C4-2B (cell line): ENCODE measurements at regions not wholly inside any gene's neighbourhood (a gene's known extent, or its start where the extent isn't known, plus 50 kb on each side); places are given as distances from the start of the nearest gene placed in this dataset.

Experiments
- H3K27ac ChIP-seq: fragments of 450-650 bp; 2 replicates; pipeline ENCODE4 v1.5.1; 2017
- ZFX ChIP-seq: fragments of 450-650 bp; IDR thresholded peaks from 2 replicates; pipeline ENCODE4 v1.6.1; 2017
- TF ChIP-seq, protein P1 (sequence below): fragments of 450-650 bp; conservative IDR thresholded peaks from 2 replicates; pipeline ENCODE4 v1.5.1; 2017; ENCODE audit warnings: mild to moderate bottlenecking

DNA sequence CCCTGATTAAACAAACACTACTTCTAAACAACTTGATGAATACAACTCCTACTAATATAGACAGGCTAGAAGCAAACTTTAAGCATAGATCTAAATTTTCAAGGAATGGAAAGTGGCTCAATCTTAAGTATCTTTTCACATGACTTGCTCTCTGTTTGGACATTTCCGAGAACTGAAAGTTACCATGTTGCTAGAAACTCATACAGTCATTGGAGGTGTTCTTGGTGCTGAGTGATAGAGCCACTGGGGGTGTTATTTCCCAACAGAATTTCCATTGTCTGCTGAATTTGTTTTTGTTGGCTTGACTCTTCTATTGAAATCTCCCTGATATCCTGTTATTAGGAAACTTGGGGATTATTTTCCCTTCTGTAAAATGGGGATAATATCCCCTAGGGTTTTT is 264.5 kb upstream of the RASGRP1 start:
- no peak overlapping the region for H3K27ac ChIP-seq
- TF ChIP-seq ZFX = no peak
- TF ChIP-seq, protein P1, sequence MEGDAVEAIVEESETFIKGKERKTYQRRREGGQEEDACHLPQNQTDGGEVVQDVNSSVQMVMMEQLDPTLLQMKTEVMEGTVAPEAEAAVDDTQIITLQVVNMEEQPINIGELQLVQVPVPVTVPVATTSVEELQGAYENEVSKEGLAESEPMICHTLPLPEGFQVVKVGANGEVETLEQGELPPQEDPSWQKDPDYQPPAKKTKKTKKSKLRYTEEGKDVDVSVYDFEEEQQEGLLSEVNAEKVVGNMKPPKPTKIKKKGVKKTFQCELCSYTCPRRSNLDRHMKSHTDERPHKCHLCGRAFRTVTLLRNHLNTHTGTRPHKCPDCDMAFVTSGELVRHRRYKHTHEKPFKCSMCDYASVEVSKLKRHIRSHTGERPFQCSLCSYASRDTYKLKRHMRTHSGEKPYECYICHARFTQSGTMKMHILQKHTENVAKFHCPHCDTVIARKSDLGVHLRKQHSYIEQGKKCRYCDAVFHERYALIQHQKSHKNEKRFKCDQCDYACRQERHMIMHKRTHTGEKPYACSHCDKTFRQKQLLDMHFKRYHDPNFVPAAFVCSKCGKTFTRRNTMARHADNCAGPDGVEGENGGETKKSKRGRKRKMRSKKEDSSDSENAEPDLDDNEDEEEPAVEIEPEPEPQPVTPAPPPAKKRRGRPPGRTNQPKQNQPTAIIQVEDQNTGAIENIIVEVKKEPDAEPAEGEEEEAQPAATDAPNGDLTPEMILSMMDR = no peak

DNA sequence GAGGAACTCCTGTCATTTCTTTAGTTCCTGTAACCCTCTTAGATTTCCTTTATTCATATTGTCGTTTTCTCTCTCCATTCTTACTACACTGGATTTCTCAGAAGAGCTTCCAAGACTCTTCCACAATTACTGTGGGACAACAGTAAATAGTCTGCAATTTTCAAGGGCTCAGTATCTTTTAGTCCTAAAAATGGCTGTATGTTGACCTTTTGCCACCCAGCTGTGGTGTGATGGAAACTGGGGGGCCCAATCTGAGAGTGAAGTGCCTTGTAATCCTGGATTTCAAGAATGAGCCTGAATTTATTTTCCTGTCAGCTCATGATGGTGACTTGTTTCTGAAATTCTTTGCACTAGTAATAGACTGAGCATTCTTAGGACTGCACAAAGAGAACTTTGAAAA is 277.6 kb upstream of the RASGRP1 start:
- TF ChIP-seq, protein P1 = no peak
- no peak for TF ChIP-seq ZFX
- no peak overlapping the region for H3K27ac ChIP-seq

DNA sequence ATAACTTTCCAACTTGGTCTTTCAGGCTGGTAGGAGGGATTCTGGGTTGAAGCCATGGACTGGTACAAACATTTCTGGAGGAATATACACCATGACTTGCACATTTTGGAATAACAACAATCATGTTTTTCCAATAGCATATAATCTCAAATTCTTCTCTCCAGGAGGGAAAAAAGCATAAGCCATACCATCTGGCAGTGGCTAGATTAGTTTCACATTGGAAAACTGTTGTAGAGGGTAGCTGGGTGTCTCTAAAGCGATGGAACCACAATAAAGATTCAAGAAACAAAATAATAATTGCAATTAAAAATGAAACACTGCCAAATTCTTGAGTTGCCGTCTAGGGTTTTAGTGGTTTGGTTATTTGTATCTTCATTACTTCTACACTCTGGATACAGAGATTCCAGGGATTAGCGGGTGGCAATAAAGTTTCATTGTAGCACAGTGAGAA is 278.5 kb upstream of the RASGRP1 start:
- H3K27ac ChIP-seq = no peak overlapping the region
- TF ChIP-seq ZFX = no peak
- TF ChIP-seq, protein P1 = no peak

DNA sequence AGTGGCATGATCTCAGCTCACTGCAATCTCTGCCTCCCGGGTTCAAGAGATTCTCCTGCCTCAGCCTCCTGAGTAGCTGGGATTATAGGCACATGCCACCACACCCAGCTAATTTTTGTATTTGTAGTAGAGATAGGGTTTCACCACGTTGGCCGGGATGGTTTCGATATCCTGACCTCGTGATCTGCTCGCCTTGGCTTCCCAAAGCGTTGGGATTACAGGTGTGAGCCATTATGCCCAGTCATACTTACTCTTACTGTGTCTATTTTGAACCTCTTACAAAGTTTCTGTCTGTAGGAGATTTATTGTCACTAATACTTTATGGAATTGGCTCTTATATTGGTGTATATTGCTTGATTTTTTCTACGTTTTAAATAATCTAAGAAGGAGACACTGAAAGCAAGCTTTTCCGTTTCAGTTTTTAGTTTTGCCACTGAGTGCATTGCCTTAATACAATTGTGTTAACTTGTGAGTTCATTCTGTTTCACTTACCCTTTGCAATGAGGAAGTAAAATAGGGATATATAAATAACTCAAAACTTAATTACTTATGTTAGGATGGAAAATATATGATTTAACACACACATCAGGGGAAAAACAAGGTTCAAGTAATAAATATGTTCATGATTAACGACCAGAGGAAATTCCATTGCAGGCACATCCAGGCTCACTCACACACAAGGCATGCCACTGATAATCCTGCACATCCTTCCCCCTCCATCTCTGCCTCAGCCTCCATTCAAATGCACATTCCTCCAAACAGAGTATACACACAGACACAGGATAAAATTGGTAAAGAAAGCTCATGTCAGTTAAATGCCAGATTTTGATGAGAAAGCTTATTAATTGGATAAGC is 279.3 kb upstream of the RASGRP1 start:
- TF ChIP-seq, protein P1 = no peak
- no peak for TF ChIP-seq ZFX
- no peak overlapping the region for H3K27ac ChIP-seq

DNA sequence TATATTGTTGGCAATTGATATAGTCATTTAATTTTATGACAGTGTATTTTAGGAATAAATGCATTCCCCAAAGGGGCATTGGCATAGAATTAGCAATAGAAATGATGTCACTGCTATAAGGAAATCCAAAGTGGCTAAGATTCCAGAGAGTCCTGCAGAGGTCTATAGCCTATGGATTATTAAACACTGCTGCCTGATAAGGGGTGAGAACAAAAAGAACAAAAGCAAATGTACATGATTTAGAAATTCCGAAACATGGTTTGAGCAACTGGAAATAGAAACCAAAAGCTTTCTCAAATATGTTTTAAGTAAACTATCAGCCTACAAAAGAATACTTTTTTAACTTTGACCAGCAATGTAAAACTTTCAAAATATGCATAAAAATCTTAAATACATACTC is 280.1 kb upstream of the RASGRP1 start:
- TF ChIP-seq, protein P1 = no peak
- H3K27ac ChIP-seq = no peak overlapping the region

DNA sequence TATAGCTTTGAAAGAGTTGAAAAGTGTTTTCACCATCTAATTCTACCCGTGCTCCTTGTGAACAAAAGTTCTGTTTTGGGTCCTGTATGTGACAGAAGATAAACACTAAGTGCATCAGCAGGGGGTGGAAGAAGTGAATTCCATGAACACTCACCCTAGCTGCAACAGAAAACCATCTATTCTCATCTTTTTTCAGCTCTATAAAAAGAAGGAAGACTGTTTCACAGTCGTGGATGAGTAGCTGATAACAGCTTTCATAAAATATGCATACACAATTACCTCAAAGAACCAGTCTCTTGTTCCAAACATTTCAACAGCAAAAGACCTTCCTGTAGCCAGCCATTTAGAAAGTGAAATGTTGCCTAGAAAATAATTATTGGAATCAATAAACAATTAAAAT is 281.7 kb upstream of the RASGRP1 start:
- H3K27ac ChIP-seq = no peak overlapping the region
- no peak for TF ChIP-seq ZFX
- TF ChIP-seq, protein P1 = no peak

DNA sequence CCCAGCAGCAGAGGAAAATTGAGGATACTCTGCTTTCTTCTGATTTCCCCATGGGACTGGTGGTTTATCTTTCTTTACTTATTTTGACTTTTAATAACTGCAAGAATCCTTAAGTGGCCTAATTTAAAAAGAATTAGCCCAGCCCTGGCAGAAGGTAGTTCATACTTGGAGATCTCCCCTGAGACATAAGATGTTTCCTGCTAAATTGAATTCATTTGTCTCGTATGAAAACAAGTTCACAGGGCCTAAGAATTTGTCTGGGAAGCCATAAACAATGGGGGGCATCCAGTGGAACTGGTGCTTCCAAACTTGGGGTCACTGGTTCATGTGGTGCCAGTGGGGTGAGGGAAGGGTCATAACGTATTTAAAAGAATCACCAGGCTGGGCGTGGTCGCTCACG is 283.1 kb upstream of the RASGRP1 start:
- H3K27ac ChIP-seq = no peak overlapping the region
- TF ChIP-seq, protein P1 = no peak
- no peak for TF ChIP-seq ZFX
